D721Med (cell line): ENCODE measurements at regions not wholly inside any gene's neighbourhood (a gene's known extent, or its start where the extent isn't known, plus 50 kb on each side); places are given as distances from the start of the nearest gene placed in this dataset.
A peak's percentile ranks its signal among the peaks of the same experiment; 100 is the strongest.

Experiments used
- DNase-seq: peaks from one replicate; pipeline ENCODE4 v3.0.0; 2011; ENCODE audit warnings: low spot score; ENCODE audit not compliant: insufficient read length
- FAIRE-seq: peaks from 2 replicates; lab custom pipeline; 2011; peaks lifted over from hg19 to GRCh38; lab: Jason Lieb, UNC
- CTCF ChIP-seq: IDR thresholded peaks from 2 replicates; pipeline ENCODE4 v1.5.1; 2012; ENCODE audit warnings: mild to moderate bottlenecking, control low read depth; ENCODE audit not compliant: insufficient read depth; ENCODE audit errors: missing control alignments

DNA sequence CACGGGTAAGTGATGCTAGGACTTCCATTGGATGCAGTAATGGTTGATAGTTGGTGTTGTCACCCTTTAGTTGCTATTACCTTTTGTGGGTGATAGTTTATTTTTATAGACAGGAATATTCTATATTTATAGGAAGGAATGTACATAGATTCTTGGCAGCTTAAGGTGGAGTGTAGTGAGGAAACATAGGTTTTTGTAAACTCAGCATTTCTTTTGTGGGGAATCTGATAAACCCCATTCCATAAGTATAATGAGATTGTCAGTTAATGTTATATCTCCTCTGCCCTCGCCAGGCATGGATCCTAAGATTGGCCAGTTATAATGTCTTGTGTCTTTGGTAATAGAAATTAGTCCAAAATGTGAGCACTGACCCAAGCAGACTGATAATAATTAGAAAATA, 262.7 kb downstream of the JRKL start:
- DNase-seq (no peak), FAIRE-seq (no peak)
- TF ChIP-seq CTCF = no peak

- DNase-seq (no peak), FAIRE-seq (no peak)
- no peak for TF ChIP-seq CTCF
Measured at GRCh38 chr11:96655474-96655873, 265.7 kb downstream of the JRKL start.

DNA sequence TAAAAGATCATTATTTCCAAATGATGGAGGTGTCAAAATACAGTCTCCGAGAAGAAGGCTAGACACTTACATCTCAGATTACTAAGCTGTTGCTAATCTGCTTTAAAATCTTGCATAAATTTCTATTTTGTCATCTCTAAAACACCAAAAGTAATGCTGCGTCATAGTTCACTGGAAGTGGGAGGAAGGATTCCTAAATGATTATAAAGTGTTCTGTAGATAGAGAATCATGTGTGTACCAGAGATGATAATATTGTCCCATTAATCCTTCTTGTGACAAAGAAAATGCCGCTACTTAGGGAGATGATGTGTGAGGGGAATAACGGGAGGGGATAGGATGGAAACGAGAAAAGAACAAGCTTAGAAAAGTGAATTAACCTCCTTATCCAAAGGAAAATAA, 268.6 kb downstream of the JRKL start:
- no peak for TF ChIP-seq CTCF
- DNase-seq (no peak), FAIRE-seq (no peak)

DNA sequence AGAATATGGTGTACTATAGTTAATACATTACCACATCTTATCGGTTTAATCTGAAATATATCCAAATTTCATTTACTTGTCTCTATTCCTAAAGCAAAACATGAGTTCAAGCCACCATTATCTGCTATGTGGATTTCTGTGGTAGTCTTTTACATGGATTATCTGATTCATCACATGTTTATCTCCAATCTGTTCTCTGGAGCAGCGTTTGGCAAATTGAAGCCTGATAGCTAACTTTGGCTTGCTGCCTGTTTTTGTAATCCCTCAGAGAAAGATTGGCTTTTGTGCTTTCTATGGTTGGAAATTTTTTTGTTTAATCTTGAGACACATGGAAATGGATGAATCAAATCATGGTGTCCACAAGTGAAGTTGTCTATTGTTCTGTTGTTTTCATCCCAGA, 274.3 kb downstream of the JRKL start:
- no peak for TF ChIP-seq CTCF
- FAIRE-seq (no peak), DNase-seq (no peak)

- FAIRE-seq (peak; percentile 53), DNase-seq (no peak)
- TF ChIP-seq CTCF = no peak
Measured at GRCh38 chr11:96680211-96681018, 290.6 kb downstream of the JRKL start.

DNA sequence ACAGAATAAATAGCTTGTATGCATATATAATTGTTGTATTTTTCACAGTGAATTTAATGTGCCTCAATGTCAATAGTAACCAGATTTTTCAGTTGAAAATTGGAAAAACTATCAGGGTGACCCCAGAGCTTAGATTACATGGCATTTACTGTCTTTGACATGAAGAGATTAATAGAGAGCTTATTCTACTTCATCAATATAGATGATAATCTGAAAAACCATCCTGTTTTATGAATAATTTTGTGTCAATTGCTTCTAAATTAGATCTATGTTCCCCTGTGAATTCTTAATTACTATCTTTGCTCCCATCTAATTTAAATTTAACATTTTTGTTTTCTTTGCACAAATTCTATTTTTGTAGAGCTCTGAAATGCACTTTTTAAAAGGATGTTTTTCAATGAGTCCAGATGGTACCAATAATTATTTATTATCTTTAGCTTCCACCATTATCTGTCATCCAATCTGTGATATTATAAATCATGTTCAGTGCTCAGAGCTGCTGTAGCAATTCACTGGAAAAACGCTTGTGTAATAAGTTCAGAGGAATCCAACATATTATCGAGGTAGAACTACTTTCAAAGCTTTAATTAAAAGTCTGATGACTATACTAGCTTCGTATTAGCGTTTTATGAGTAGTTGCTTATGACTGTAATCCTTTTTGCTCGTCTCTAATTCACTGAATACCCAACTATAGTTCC, 291.4 kb downstream of the JRKL start:
- no peak for DNase-seq
- TF ChIP-seq CTCF = no peak
- peak; percentile 85 for FAIRE-seq

- TF ChIP-seq CTCF = no peak
- FAIRE-seq (no peak), DNase-seq (no peak)
Measured at GRCh38 chr11:96694338-96694737, 304.5 kb downstream of the JRKL start.
